Caco-2 (cell line): ENCODE measurements at regions not wholly inside any gene's neighbourhood (a gene's known extent, or its start where the extent isn't known, plus 50 kb on each side); places are given as distances from the start of the nearest gene placed in this dataset.

Experiments
- BruUV-seq: library from RNA; stranded (reverse); fragments of 400-500 nt; replicated peaks from 2 replicates; lab custom pipeline; 2021; lab: Mats Ljungman, UMichigan
- CTCF ChIA-PET: fragments of 300-600 bp; sonication (Branson Sonifier 250); formaldehyde crosslinking; loops from one replicate; lab custom pipeline; 2022; ENCODE audit warnings: antibody characterized with exemption; lab: Charles Lee
- POLR2A ChIA-PET: fragments of 300-600 bp; sonication (Branson Sonifier 250); formaldehyde crosslinking; loops from one replicate; lab custom pipeline; 2022; ENCODE audit warnings: antibody characterized with exemption; lab: Charles Lee
- DNase-seq, 2 experiments: peaks; one replicate each; pipeline versions ENCODE4 v3.0.0 to v3.0.0-alpha.2; 2020 to 2022
- H3K27me3 ChIP-seq: replicated peaks from 2 replicates; pipeline ENCODE4 v1.6.0; 2011; ENCODE audit warnings: low read length; ENCODE audit not compliant: control insufficient read depth, insufficient read depth
- H3K36me3 ChIP-seq: 2 replicates; pipeline ENCODE4 v1.5.1; 2011; ENCODE audit warnings: low read length; ENCODE audit not compliant: control insufficient read depth, insufficient read depth
- H3K4me1 ChIP-seq: fragments of 250-450 bp; sonication (Bioruptor Pico); 2 replicates; pipeline ENCODE4 v1.5.1; 2020; ENCODE audit warnings: mild to moderate bottlenecking
- H3K4me3 ChIP-seq: 2 replicates; pipeline ENCODE4 v1.5.1; 2011; ENCODE audit warnings: low read depth, mild to moderate bottlenecking, control low read depth, low read length
- H3K9me3 ChIP-seq: fragments of 250-450 bp; sonication (Bioruptor Pico); 2 replicates; pipeline ENCODE4 v1.5.1; 2020; ENCODE audit warnings: mild to moderate bottlenecking, moderate library complexity
- H3K27ac Mint-ChIP-seq: one replicate; pipeline ENCODE4 v1.8.0; 2022; ENCODE audit warnings: mixed read lengths; ENCODE audit not compliant: unreplicated experiment
- H3K27me3 Mint-ChIP-seq: one replicate; pipeline ENCODE4 v1.8.0; 2022; ENCODE audit warnings: mixed read lengths; ENCODE audit not compliant: insufficient read depth, unreplicated experiment
- H3K36me3 Mint-ChIP-seq: one replicate; pipeline ENCODE4 v1.8.0; 2022; ENCODE audit warnings: mild to moderate bottlenecking, mixed read lengths; ENCODE audit not compliant: insufficient read depth, unreplicated experiment
- H3K4me1 Mint-ChIP-seq: one replicate; pipeline ENCODE4 v1.8.0; 2022; ENCODE audit warnings: low read depth, mixed read lengths; ENCODE audit not compliant: unreplicated experiment
- H3K4me3 Mint-ChIP-seq: one replicate; pipeline ENCODE4 v1.8.0; 2022; ENCODE audit warnings: mild to moderate bottlenecking, moderate library complexity, mixed read lengths; ENCODE audit not compliant: unreplicated experiment
- H3K9me3 Mint-ChIP-seq: one replicate; pipeline ENCODE4 v1.8.0; 2022; ENCODE audit warnings: mixed read lengths; ENCODE audit not compliant: unreplicated experiment
- CTCF ChIP-seq, 2 experiments: fragments of 200-600 bp in 1 of 2; IDR thresholded peaks; 1 replicate in 1 of 2; 2 replicates in 1 of 2; pipeline versions ENCODE4 v1.5.1 to v1.8.0; 2011 to 2022; ENCODE audit warnings: antibody characterized with exemption in 1 of 2, control low read depth in 1 of 2, inconsistent platforms in 1 of 2, low read depth in 1 of 2, low read length in 1 of 2, mild to moderate bottlenecking in 1 of 2, moderate library complexity in 1 of 2; ENCODE audit not compliant: insufficient read depth in 1 of 2, severe bottlenecking in 1 of 2, unreplicated experiment in 1 of 2
- intact Hi-C: fragments of 100-400 bp; cut with micrococcal nuclease; formaldehyde crosslinking; loops from one replicate; pipeline ENCODE4 v1.10.0; 2022; ENCODE audit not compliant: unreplicated experiment

DNA sequence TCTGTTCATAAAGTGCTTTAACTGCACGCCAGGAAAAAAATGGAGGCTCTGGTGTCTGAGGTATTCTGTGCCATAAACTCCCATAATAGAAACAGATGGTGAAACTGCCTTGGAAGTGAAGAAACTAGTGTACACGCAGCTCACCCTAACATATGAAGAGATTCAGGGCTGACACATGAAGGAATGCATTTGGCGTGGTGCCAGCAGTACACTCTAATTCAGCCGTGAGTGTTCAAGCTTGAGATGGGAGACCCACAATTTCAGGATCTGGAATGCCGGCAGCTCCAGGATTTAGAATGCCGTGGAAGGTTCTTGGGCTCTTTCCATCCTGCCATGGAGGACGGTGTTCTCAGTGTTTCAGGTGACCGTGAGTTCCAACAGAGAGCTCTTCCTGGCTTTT lies 478.4 kb downstream of the TSHZ3 start:
- Histone ChIP-seq H3K4me1 (no peaks in the 10 kb centered on the region), H3K27me3 (no peaks in the 10 kb centered on the region; the same call in 1 of the 2 replicates), H3K36me3 (no peaks in the 10 kb centered on the region), H3K9me3 (no peaks in the 10 kb centered on the region), H3K4me3 (no peak overlapping the region)
- no TSS peak for BruUV-seq
- DNase-seq = no peak
- CTCF ChIA-PET = no interaction called here
- TF ChIP-seq CTCF (IDR thresholded peaks at IDR 0.05; ENCODE audit: insufficient read depth in 1 of 2, low read depth in 1 of 2, low read length in 1 of 2, severe bottlenecking in 1 of 2, unreplicated experiment in 1 of 2) = no peak
- H3K36me3 Mint-ChIP-seq = no peaks in the 10 kb centered on the region
- H3K4me1 Mint-ChIP-seq = no peaks in the 10 kb centered on the region
- POLR2A ChIA-PET = no interaction called here
- H3K27ac Mint-ChIP-seq = no peak overlapping the region
- no peaks in the 10 kb centered on the region for H3K27me3 Mint-ChIP-seq
- no peak overlapping the region for H3K4me3 Mint-ChIP-seq
- H3K9me3 Mint-ChIP-seq = no peaks in the 10 kb centered on the region
- intact Hi-C loops = no loop called here

DNA sequence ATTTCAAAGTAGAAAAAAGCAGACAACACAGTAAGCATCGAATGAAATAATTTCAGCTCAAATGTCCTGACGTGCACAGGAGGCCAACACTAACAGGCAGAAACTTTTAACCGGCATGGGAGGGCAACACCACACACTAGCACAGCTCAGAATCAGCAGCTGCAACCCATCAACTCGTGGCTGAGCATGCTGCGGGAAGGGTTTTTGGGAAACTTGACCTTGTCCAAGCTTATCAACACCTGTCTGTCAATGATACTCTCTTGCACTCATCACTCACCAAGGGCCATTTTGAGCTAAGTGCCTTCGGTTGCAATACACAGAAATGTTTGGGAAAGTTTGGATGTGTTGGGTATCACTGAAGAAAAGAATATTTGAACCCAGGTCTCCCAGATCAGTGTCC lies 483.7 kb downstream of the TSHZ3 start:
- H3K9me3 ChIP-seq = no peaks in the 10 kb centered on the region
- no peak for DNase-seq
- ChIA-PET POLR2A (no interaction called here), CTCF (no interaction called here)
- no peaks in the 10 kb centered on the region for H3K36me3 ChIP-seq
- no peaks in the 10 kb centered on the region for H3K27me3 ChIP-seq
- Mint-ChIP-seq H3K27me3 (peaks cover 12% of the 10 kb centered on the region), H3K4me3 (no peak overlapping the region), H3K9me3 (peaks cover 9% of the 10 kb centered on the region), H3K4me1 (no peaks in the 10 kb centered on the region), H3K36me3 (no peaks in the 10 kb centered on the region), H3K27ac (no peak overlapping the region)
- no peak overlapping the region for H3K4me3 ChIP-seq
- intact Hi-C loops = no loop called here
- no peak for TF ChIP-seq CTCF (IDR thresholded peaks at IDR 0.05; ENCODE audit: insufficient read depth in 1 of 2, low read depth in 1 of 2, low read length in 1 of 2, severe bottlenecking in 1 of 2, unreplicated experiment in 1 of 2)
- H3K4me1 ChIP-seq = no peaks in the 10 kb centered on the region
- BruUV-seq = no TSS peak

DNA sequence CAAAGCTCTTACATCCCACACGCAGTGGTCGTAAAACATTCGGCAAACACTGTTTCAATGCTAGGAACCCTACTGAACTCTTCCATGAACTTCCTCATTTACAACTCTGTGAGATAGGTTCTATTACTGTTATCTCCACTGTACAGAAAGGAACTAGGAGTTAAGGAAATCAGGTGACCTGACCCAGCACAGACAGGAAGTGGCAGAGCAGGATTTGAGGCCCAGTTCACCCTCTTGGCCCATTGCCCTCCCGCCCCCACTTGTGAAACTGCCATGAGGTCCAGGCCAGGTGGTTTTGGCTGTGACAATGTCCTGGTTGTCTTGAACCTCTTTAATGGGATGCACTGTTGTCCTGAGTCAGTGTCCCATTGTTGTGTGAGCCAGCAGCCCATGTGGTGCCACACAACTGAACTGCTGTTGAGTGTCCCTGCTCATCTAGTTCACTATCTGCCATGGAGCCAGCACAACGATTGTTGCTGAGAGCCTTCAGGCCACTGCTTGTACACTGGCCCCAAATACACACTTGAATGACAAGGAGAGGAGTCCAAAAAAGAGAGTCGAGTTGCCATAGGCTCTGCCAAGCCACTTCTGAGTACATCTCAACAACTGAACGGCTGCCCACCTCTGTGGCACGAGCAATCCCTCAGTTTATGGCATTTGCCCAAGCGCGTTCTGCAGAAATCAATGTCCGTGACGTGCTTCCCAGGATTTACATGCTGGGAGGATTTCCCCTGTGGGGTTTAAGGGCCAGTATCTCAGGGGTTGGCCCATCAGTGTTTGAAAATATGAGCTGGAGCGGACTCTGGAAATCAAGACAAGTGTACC lies 484.6 kb downstream of the TSHZ3 start:
- CTCF ChIA-PET = no interaction called here
- H3K4me3 Mint-ChIP-seq = no peak overlapping the region
- H3K27me3 Mint-ChIP-seq = peaks cover 12% of the 10 kb centered on the region
- H3K9me3 Mint-ChIP-seq = peaks cover 9% of the 10 kb centered on the region
- TF ChIP-seq CTCF (IDR thresholded peaks at IDR 0.05; ENCODE audit: insufficient read depth in 1 of 2, low read depth in 1 of 2, low read length in 1 of 2, severe bottlenecking in 1 of 2, unreplicated experiment in 1 of 2) = no peak
- H3K4me1 ChIP-seq = no peaks in the 10 kb centered on the region
- DNase-seq = no peak
- no peak overlapping the region for H3K27ac Mint-ChIP-seq
- intact Hi-C loops = no loop called here
- H3K9me3 ChIP-seq = no peaks in the 10 kb centered on the region
- H3K4me1 Mint-ChIP-seq = no peaks in the 10 kb centered on the region
- no peak overlapping the region for H3K4me3 ChIP-seq
- BruUV-seq = no TSS peak
- no peaks in the 10 kb centered on the region for H3K27me3 ChIP-seq
- POLR2A ChIA-PET = no interaction called here
- H3K36me3 Mint-ChIP-seq = no peaks in the 10 kb centered on the region
- H3K36me3 ChIP-seq = no peaks in the 10 kb centered on the region
